Fibroblast of lung (primary cell): ENCODE measurements at regions not wholly inside any gene's neighbourhood (a gene's known extent, or its start where the extent isn't known, plus 50 kb on each side); places are given as distances from the start of the nearest gene placed in this dataset.

Experiments used
- DNase-seq, 2 donors: peaks; one replicate each; pipeline versions ENCODE4 v3.0.0 to v3.0.0-alpha.2; 2010; ENCODE audit warnings: low read depth in 2 of 2
- H2AFZ ChIP-seq: 2 replicates; pipeline ENCODE4 v1.5.1; 2012; ENCODE audit warnings: low read length, control low read depth, inconsistent platforms
- H3K27ac ChIP-seq: 2 replicates; pipeline ENCODE4 v1.5.1; 2011; ENCODE audit warnings: low read length, control low read depth; ENCODE audit not compliant: insufficient read depth
- H3K27me3 ChIP-seq: 2 replicates; pipeline ENCODE4 v1.5.1; 2011; ENCODE audit warnings: mild to moderate bottlenecking, low read length; ENCODE audit not compliant: control insufficient read depth, insufficient read depth
- H3K36me3 ChIP-seq: 2 replicates; pipeline ENCODE4 v1.5.1; 2011; ENCODE audit warnings: low read length; ENCODE audit not compliant: control insufficient read depth, insufficient read depth
- H3K4me1 ChIP-seq: 2 replicates; pipeline ENCODE4 v1.5.1; 2011; ENCODE audit warnings: low read length; ENCODE audit not compliant: control insufficient read depth, insufficient read depth; ENCODE audit errors: extremely low read depth
- H3K4me2 ChIP-seq: 2 replicates; pipeline ENCODE4 v1.5.1; 2011; ENCODE audit warnings: low read length, control low read depth; ENCODE audit not compliant: insufficient read depth; ENCODE audit errors: extremely low read depth
- H3K4me3 ChIP-seq, 4 experiments: fragments of 200-600 bp in 1 of 4; sonication (generic) in 1 of 4; replicated peaks in 1 of 4; 2 replicates each; pipeline ENCODE4 v1.5.1; 2011 to 2016; ENCODE audit warnings: low read length in 4 of 4, low read depth in 3 of 4, mild to moderate bottlenecking in 3 of 4, control low read depth in 2 of 4, inconsistent platforms in 1 of 4, mixed read lengths in 1 of 4; ENCODE audit not compliant: insufficient read depth in 1 of 4; ENCODE audit errors: control extremely low read depth in 1 of 4
- H3K79me2 ChIP-seq: 2 replicates; pipeline ENCODE4 v1.5.1; 2012; ENCODE audit warnings: mild to moderate bottlenecking, low read length, inconsistent platforms; ENCODE audit not compliant: control insufficient read depth, insufficient read depth
- H3K9ac ChIP-seq: 2 replicates; pipeline ENCODE4 v1.5.1; 2011; ENCODE audit warnings: mild to moderate bottlenecking, low read length, control low read depth; ENCODE audit not compliant: insufficient read depth
- H3K9me3 ChIP-seq: 2 replicates; pipeline ENCODE4 v1.5.1; 2012; ENCODE audit warnings: low read depth, low read length; ENCODE audit not compliant: control insufficient read depth, insufficient read depth
- H4K20me1 ChIP-seq: 2 replicates; pipeline ENCODE4 v1.5.1; 2011; ENCODE audit warnings: low read length; ENCODE audit not compliant: control insufficient read depth, insufficient read depth; ENCODE audit errors: extremely low read depth
- CTCF ChIP-seq, 2 donors: IDR thresholded peaks in 1 of 2; conservative IDR thresholded peaks in 1 of 2; 1 replicate in 1 of 2; 2 replicates in 1 of 2; pipeline ENCODE4 v1.5.1; 2011 to 2012; ENCODE audit warnings: low read length in 2 of 2, control low read depth in 1 of 2, inconsistent platforms in 1 of 2, low read depth in 1 of 2, mild to moderate bottlenecking in 1 of 2
- EZH2 ChIP-seq: IDR thresholded peaks from 2 replicates; pipeline ENCODE4 v1.5.1; 2012; ENCODE audit warnings: low read length, control low read depth, mild to moderate bottlenecking; ENCODE audit errors: missing control alignments

- no peak overlapping the region for H3K9ac ChIP-seq
- no peaks in the 10 kb centered on the region for H3K27me3 ChIP-seq
- H3K27ac ChIP-seq = no peak overlapping the region
- H4K20me1 ChIP-seq = no peaks in the 10 kb centered on the region
- no peaks in the 10 kb centered on the region for H3K4me1 ChIP-seq
- no peak for TF ChIP-seq CTCF (conservative IDR thresholded peaks at IDR 0.05 in 1 of 2, IDR thresholded peaks at IDR 0.05 in 1 of 2; ENCODE audit: low read depth in 1 of 2, low read length in 2 of 2)
- no peak for TF ChIP-seq EZH2
- no peak overlapping the region for H2AFZ ChIP-seq
- no peaks in the 10 kb centered on the region for H3K36me3 ChIP-seq
- no peaks in the 10 kb centered on the region for H3K79me2 ChIP-seq
- H3K4me3 ChIP-seq = no peak overlapping the region
- no peak overlapping the region for H3K4me2 ChIP-seq
- no peaks in the 10 kb centered on the region for H3K9me3 ChIP-seq
- no peak for DNase-seq
Measured at GRCh38 chr13:99692854-99693253, 191.6 kb downstream of the TM9SF2 start.

GRCh38 chr13:99691552-99691951 is 190.3 kb downstream of the TM9SF2 start:
- Histone ChIP-seq H3K9ac (no peak overlapping the region), H3K79me2 (no peaks in the 10 kb centered on the region), H4K20me1 (no peaks in the 10 kb centered on the region), H3K36me3 (no peaks in the 10 kb centered on the region), H3K4me3 (no peak overlapping the region), H3K4me2 (no peak overlapping the region), H2AFZ (no peak overlapping the region), H3K4me1 (no peaks in the 10 kb centered on the region), H3K27me3 (no peaks in the 10 kb centered on the region), H3K27ac (no peak overlapping the region), H3K9me3 (no peaks in the 10 kb centered on the region)
- no peak for TF ChIP-seq EZH2
- TF ChIP-seq CTCF (conservative IDR thresholded peaks at IDR 0.05 in 1 of 2, IDR thresholded peaks at IDR 0.05 in 1 of 2; ENCODE audit: low read depth in 1 of 2, low read length in 2 of 2) = no peak
- DNase-seq = no peak

GRCh38 chr13:99690426-99691174 is 189.3 kb downstream of the TM9SF2 start:
- H3K9me3 ChIP-seq = no peaks in the 10 kb centered on the region
- H3K79me2 ChIP-seq = no peaks in the 10 kb centered on the region
- TF ChIP-seq CTCF (conservative IDR thresholded peaks at IDR 0.05 in 1 of 2, IDR thresholded peaks at IDR 0.05 in 1 of 2; ENCODE audit: low read depth in 1 of 2, low read length in 2 of 2) (no peak), EZH2 (no peak)
- H3K4me1 ChIP-seq = no peaks in the 10 kb centered on the region
- H3K4me3 ChIP-seq = no peak overlapping the region
- no peak overlapping the region for H2AFZ ChIP-seq
- no peaks in the 10 kb centered on the region for H4K20me1 ChIP-seq
- no peak overlapping the region for H3K9ac ChIP-seq
- no peaks in the 10 kb centered on the region for H3K27me3 ChIP-seq
- no peak for DNase-seq
- no peaks in the 10 kb centered on the region for H3K36me3 ChIP-seq
- no peak overlapping the region for H3K4me2 ChIP-seq
- H3K27ac ChIP-seq = no peak overlapping the region
